ENCODE measurements at regions not wholly inside any gene's neighbourhood (a gene's known extent, or its start where the extent isn't known, plus 50 kb on each side); places are given as distances from the start of the nearest gene placed in this dataset.

GRCh38 chr15:37595426-37595970, 338.9 kb upstream of the TMCO5A start:
- TF ChIP-seq, protein P1, sequence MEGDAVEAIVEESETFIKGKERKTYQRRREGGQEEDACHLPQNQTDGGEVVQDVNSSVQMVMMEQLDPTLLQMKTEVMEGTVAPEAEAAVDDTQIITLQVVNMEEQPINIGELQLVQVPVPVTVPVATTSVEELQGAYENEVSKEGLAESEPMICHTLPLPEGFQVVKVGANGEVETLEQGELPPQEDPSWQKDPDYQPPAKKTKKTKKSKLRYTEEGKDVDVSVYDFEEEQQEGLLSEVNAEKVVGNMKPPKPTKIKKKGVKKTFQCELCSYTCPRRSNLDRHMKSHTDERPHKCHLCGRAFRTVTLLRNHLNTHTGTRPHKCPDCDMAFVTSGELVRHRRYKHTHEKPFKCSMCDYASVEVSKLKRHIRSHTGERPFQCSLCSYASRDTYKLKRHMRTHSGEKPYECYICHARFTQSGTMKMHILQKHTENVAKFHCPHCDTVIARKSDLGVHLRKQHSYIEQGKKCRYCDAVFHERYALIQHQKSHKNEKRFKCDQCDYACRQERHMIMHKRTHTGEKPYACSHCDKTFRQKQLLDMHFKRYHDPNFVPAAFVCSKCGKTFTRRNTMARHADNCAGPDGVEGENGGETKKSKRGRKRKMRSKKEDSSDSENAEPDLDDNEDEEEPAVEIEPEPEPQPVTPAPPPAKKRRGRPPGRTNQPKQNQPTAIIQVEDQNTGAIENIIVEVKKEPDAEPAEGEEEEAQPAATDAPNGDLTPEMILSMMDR (IDR thresholded peaks at IDR 0.05), result no peak
- TF ChIP-seq POLR2A (IDR thresholded peaks at IDR 0.05), result no peak

All from prostate gland (tissue), 2 donors.